AG04450 (cell line): ENCODE measurements at regions not wholly inside any gene's neighbourhood (a gene's known extent, or its start where the extent isn't known, plus 50 kb on each side); places are given as distances from the start of the nearest gene placed in this dataset.
"Not testable (repeated sequence)": the region's sequence is repeated elsewhere in the genome, so short reads cannot be mapped to it uniquely, and the experiment has no call there.

Source experiments
- CTCF ChIA-PET: fragments of 300-600, 350-600 bp; formaldehyde crosslinking; extraction: SDS; loops from one replicate; lab custom pipeline; 2022; ENCODE audit warnings: antibody characterized with exemption, inconsistent platforms; lab: Charles Lee
- POLR2A ChIA-PET: fragments of 350-600 bp; formaldehyde crosslinking; extraction: SDS; loops from one replicate; lab custom pipeline; 2021; ENCODE audit warnings: antibody characterized with exemption, inconsistent platforms; lab: Yijun Ruan, JAX
- DNase-seq: peaks from one replicate; pipeline ENCODE4 v3.0.0-alpha.2; 2011; ENCODE audit warnings: low read depth, low spot score
- H3K27ac ChIP-seq: one replicate; pipeline ENCODE4 v1.5.1; 2012; ENCODE audit warnings: low read depth, low read length, control low read depth
- H3K27me3 ChIP-seq: one replicate; pipeline ENCODE4 v1.6.0; 2012; ENCODE audit warnings: low read length; ENCODE audit not compliant: control insufficient read depth, insufficient read depth
- H3K4me3 ChIP-seq: 2 replicates; pipeline ENCODE4 v1.5.1; 2011; ENCODE audit warnings: mild to moderate bottlenecking, low read depth, low read length, control low read depth
- H3K9me3 ChIP-seq: 2 replicates; pipeline ENCODE4 v1.5.1; 2012; ENCODE audit warnings: low read length; ENCODE audit not compliant: control insufficient read depth, insufficient read depth
- CTCF ChIP-seq: IDR thresholded peaks from 2 replicates; pipeline ENCODE4 v1.5.1; 2011; ENCODE audit warnings: low read depth, low read length, control low read depth, inconsistent platforms

GRCh38 chr2:238527565-238527964 lies 100.8 kb downstream of the ASB1 start:
- no peak overlapping the region for H3K27ac ChIP-seq
- no peak for TF ChIP-seq CTCF

DNA sequence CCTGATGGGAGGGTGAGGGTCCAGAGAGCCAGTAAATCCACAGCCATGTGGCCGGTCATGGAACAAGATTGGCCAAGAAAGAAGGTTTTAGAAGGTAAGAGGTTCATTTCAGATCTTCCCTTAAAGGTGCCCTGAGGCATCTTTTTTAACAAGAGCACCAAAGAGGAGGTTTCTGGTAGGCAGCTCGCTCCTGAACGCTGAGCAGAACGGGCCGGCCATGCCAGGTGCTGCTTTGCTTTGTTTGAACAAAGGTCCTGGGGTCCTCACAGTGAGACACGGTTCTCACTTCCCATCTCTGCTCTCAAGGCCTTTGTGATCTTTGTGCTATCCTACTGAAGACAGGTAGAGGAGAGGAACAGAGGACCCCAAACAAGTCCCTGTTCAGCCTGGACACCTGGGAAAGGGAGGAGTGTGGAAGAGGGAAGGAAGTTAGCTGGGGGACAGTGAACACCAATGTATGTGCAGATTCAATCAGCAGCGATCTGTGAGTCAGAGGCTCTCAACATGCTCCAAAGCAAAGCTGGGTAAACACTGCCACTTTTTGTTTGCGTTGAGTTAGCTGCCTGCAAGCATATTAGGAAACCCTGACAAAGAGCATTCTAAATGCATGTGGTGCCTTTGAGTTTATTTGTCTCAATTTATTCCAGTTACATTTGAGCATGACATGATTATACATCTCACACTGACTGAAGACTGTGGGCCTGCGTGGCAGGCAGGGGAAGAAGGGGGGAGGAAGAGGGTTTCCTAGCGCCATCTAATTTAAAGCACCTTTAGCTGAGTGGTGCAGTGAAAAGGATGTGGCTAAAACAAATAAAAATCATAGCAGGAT lies 102.4 kb downstream of the ASB1 start:
- POLR2A ChIA-PET = no interaction called here
- Histone ChIP-seq H3K4me3 (no peak overlapping the region), H3K27me3 (peaks cover 16% of the 10 kb centered on the region), H3K9me3 (peaks cover 8% of the 10 kb centered on the region), H3K27ac (no peak overlapping the region)
- CTCF ChIA-PET = interaction anchor here (0.8 to 1.3 kb wide), 5 partner anchors 11 to 171 kb away, joined by 3 to 9 read pairs (median 4); no protein-coding TSS in a partner anchor
- TF ChIP-seq CTCF = no peak; the same call in 1 of the 2 replicates
- peak; percentile 44 for DNase-seq

More at GRCh38 chr2:238527565-238527964, 100.8 kb downstream of the ASB1 start:
- POLR2A ChIA-PET = no interaction called here
- Histone ChIP-seq H3K27me3 (peaks cover 26% of the 10 kb centered on the region), H3K4me3 (no peak overlapping the region), H3K9me3 (peaks cover 8% of the 10 kb centered on the region)
- CTCF ChIA-PET = no interaction called here
- no peak for DNase-seq

DNA sequence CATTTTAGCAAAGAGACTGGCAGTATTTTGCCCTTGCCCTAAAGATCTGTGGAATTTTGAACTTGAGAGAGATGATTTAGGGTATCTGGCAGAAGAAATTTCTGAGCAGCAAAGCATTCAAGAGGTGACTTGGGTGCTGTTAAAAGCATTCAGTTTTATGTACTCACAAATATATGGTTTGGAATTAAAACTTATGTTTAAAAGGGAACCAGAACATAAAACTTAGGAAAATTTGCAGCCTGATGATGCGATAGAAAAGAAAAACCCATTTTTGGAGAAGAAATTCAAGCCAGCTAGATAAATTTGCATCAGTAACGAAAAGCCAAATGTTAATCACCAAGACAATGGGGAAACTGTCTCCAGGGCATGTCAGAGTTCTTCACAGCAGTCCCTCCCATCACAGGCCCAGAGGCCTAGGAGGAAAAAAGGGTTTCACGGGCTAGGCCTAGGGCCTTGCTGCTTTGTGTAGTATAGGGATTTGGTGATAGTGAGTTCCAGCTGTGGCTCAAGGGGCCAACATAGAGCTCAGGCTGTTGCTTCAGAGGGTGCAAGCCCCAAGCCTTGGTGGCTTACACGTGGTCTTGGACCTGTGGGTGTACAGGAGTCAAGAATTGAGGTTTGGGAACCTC lies 104.4 kb downstream of the ASB1 start:
- H3K27me3 ChIP-seq, H3K9me3 ChIP-seq, DNase-seq, H3K4me3 ChIP-seq, CTCF ChIA-PET, POLR2A ChIA-PET, H3K27ac ChIP-seq: not testable (repeated sequence)

DNA sequence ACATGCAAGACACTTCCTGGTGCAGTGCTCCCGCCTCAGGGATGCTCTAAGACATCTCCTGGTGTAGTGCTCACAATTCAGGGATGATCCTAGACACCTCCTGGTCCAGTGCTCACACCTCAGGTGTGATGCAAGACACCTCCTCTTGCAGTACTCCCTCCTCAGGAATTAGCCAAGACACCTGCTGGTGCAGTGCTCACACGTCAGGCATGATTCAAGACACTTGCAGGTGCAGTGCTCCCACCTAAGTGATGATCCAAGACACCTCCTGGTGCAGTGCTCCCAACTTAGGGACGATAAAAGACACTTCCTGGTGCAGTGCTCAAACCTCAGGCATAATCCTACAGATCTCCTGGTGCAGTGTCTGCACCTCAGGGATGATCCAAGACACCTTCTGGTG lies 117.0 kb downstream of the ASB1 start:
- H3K27ac ChIP-seq, CTCF ChIA-PET, H3K27me3 ChIP-seq, H3K9me3 ChIP-seq, POLR2A ChIA-PET, DNase-seq, H3K4me3 ChIP-seq: not testable (repeated sequence)

DNA sequence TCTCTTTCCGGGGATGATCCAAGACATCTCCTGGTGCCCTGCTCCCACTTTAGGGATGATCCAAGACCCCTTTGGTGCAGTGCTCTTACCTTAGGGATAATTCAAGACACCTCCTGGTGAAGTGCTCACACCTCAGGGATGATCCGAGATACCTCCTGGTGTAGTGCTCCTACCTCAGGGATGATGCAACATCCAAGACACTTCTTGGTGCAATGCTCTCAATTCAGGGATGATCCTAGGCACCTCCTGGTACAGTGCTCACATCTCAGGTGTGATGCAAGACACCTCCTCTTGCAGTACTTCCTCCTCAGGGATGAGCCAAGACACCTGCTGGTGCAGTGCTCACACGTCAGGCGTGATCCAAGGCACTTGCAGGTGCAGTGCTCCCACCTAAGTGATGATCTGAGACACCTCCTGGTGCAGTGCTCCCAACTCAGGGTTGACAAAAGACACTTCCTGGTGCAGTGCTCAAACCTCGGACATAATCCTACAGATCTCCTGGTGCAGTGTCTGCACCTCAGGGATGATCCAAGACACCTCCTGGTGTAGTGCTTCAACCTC lies 122.3 kb downstream of the ASB1 start:
- ChIA-PET POLR2A (no interaction called here), CTCF (no interaction called here)
- peaks cover 1% of the 10 kb centered on the region for H3K9me3 ChIP-seq

More for the DNA sequence above, 122.3 kb downstream of the ASB1 start:
- TF ChIP-seq CTCF = no peak
- no peak for DNase-seq
- Histone ChIP-seq H3K4me3 (no peak overlapping the region), H3K27me3 (no peaks in the 10 kb centered on the region), H3K27ac (no peak overlapping the region)
